SK-N-DZ (cell line): ENCODE measurements at regions not wholly inside any gene's neighbourhood (a gene's known extent, or its start where the extent isn't known, plus 50 kb on each side); places are given as distances from the start of the nearest gene placed in this dataset.

Source experiments
- DNase-seq: peaks from one replicate; pipeline ENCODE4 v3.0.0-alpha.2; 2015; ENCODE audit warnings: low spot score

- no peak for DNase-seq
Measured at GRCh38 chr7:18241543-18242231, 214.0 kb upstream of the PRPS1L1 start.

GRCh38 chr7:18243731-18244130, 216.1 kb upstream of the PRPS1L1 start:
- DNase-seq, result no peak

GRCh38 chr7:18250133-18250532, 222.5 kb upstream of the PRPS1L1 start:
- DNase-seq, result no peak

- no peak for DNase-seq
Measured at GRCh38 chr7:18257711-18258110, 230.1 kb upstream of the PRPS1L1 start.

GRCh38 chr7:18262058-18262457, 233.5 kb upstream of the HDAC9 start:
- DNase-seq, result no peak

GRCh38 chr7:18265611-18266281, 229.8 kb upstream of the HDAC9 start:
- DNase-seq, result no peak

- no peak for DNase-seq
Measured at GRCh38 chr7:18268571-18268970, 227.0 kb upstream of the HDAC9 start.

GRCh38 chr7:18276380-18276779, 219.2 kb upstream of the HDAC9 start:
- peak; percentile 18 for DNase-seq

GRCh38 chr7:18278316-18278715, 217.2 kb upstream of the HDAC9 start:
- no peak for DNase-seq

- DNase-seq, result no peak
Measured at GRCh38 chr7:18283045-18283444, 212.5 kb upstream of the HDAC9 start.

GRCh38 chr7:18287482-18287881, 208.1 kb upstream of the HDAC9 start:
- DNase-seq, result no peak

- no peak for DNase-seq
Measured at GRCh38 chr7:18288322-18289037, 207.1 kb upstream of the HDAC9 start.

- no peak for DNase-seq
Measured at GRCh38 chr7:18289788-18290187, 205.8 kb upstream of the HDAC9 start.

GRCh38 chr7:18290223-18290622, 205.3 kb upstream of the HDAC9 start:
- no peak for DNase-seq

GRCh38 chr7:18290865-18291264, 204.7 kb upstream of the HDAC9 start:
- no peak for DNase-seq

GRCh38 chr7:18292584-18292983, 203.0 kb upstream of the HDAC9 start:
- no peak for DNase-seq

GRCh38 chr7:18293759-18294158, 201.8 kb upstream of the HDAC9 start:
- DNase-seq, result no peak

GRCh38 chr7:18294411-18294810, 201.1 kb upstream of the HDAC9 start:
- no peak for DNase-seq

- DNase-seq, result no peak
Measured at GRCh38 chr7:18295781-18296423, 199.6 kb upstream of the HDAC9 start.

GRCh38 chr7:18302097-18302496, 193.5 kb upstream of the HDAC9 start:
- no peak for DNase-seq

GRCh38 chr7:18305866-18306265, 189.7 kb upstream of the HDAC9 start:
- DNase-seq, result no peak

- DNase-seq, result no peak
Measured at GRCh38 chr7:18306696-18307095, 188.9 kb upstream of the HDAC9 start.
